ENCODE measurements at regions not wholly inside any gene's neighbourhood (a gene's known extent, or its start where the extent isn't known, plus 50 kb on each side); places are given as distances from the start of the nearest gene placed in this dataset.

- no peaks in the 10 kb centered on the region for H3K36me3 ChIP-seq (ENCODE audit: control insufficient read depth in 5 of 5, insufficient read depth in 5 of 5, low read length in 5 of 5)
- no peak overlapping the region for H3K27ac ChIP-seq (ENCODE audit: low read depth, low read length)
- no peaks in the 10 kb centered on the region for H3K4me1 ChIP-seq (ENCODE audit: control insufficient read depth in 5 of 5, insufficient read depth in 5 of 5, low read length in 5 of 5)
- H3K9ac ChIP-seq (ENCODE audit: low read length in 5 of 5): no peak overlapping the region
- H3K4me3 ChIP-seq (ENCODE audit: low read depth in 1 of 5, low read length in 5 of 5): no peak overlapping the region
- H3K27me3 ChIP-seq (ENCODE audit: control insufficient read depth in 5 of 5, insufficient read depth in 4 of 5, low read length in 5 of 5): no peaks in the 10 kb centered on the region
- H3K9me3 ChIP-seq (ENCODE audit: control insufficient read depth in 5 of 5, low read length in 5 of 5): no peaks in the 10 kb centered on the region
Observed at GRCh38 chr10:81104494-81104893, 566.8 kb downstream of the SH2D4B start.

GRCh38 chr10:81108516-81109199, 571.0 kb downstream of the SH2D4B start:
- Histone ChIP-seq H3K4me1 (ENCODE audit: control insufficient read depth in 5 of 5, insufficient read depth in 5 of 5, low read length in 5 of 5) (no peaks in the 10 kb centered on the region), H3K36me3 (ENCODE audit: control insufficient read depth in 5 of 5, insufficient read depth in 5 of 5, low read length in 5 of 5) (no peaks in the 10 kb centered on the region), H3K27ac (ENCODE audit: low read depth, low read length) (no peak overlapping the region), H3K4me3 (ENCODE audit: low read depth in 1 of 5, low read length in 5 of 5) (no peak overlapping the region), H3K9me3 (ENCODE audit: control insufficient read depth in 5 of 5, low read length in 5 of 5) (no peaks in the 10 kb centered on the region), H3K27me3 (ENCODE audit: control insufficient read depth in 5 of 5, insufficient read depth in 4 of 5, low read length in 5 of 5) (no peaks in the 10 kb centered on the region), H3K9ac (ENCODE audit: low read length in 5 of 5) (no peak overlapping the region)

- Histone ChIP-seq H3K9ac (ENCODE audit: low read length in 5 of 5) (no peak overlapping the region), H3K27ac (ENCODE audit: low read depth, low read length) (no peak overlapping the region), H3K27me3 (ENCODE audit: control insufficient read depth in 5 of 5, insufficient read depth in 4 of 5, low read length in 5 of 5) (no peaks in the 10 kb centered on the region), H3K4me3 (ENCODE audit: low read depth in 1 of 5, low read length in 5 of 5) (no peak overlapping the region), H3K9me3 (ENCODE audit: control insufficient read depth in 5 of 5, low read length in 5 of 5) (no peaks in the 10 kb centered on the region), H3K36me3 (ENCODE audit: control insufficient read depth in 5 of 5, insufficient read depth in 5 of 5, low read length in 5 of 5) (no peaks in the 10 kb centered on the region), H3K4me1 (ENCODE audit: control insufficient read depth in 5 of 5, insufficient read depth in 5 of 5, low read length in 5 of 5) (no peaks in the 10 kb centered on the region)
Observed at GRCh38 chr10:81109200-81109752, 571.6 kb downstream of the SH2D4B start.

GRCh38 chr10:81116201-81116600, 578.5 kb downstream of the SH2D4B start:
- H3K36me3 ChIP-seq (ENCODE audit: control insufficient read depth in 5 of 5, insufficient read depth in 5 of 5, low read length in 5 of 5): no peaks in the 10 kb centered on the region
- no peak overlapping the region for H3K4me3 ChIP-seq (ENCODE audit: low read depth in 1 of 5, low read length in 5 of 5)
- no peak overlapping the region for H3K9ac ChIP-seq (ENCODE audit: low read length in 5 of 5)
- no peak overlapping the region for H3K27ac ChIP-seq (ENCODE audit: low read depth, low read length)
- no peaks in the 10 kb centered on the region for H3K4me1 ChIP-seq (ENCODE audit: control insufficient read depth in 5 of 5, insufficient read depth in 5 of 5, low read length in 5 of 5)
- no peaks in the 10 kb centered on the region for H3K27me3 ChIP-seq (ENCODE audit: control insufficient read depth in 5 of 5, insufficient read depth in 4 of 5, low read length in 5 of 5)
- H3K9me3 ChIP-seq (ENCODE audit: control insufficient read depth in 5 of 5, low read length in 5 of 5): no peaks in the 10 kb centered on the region

GRCh38 chr10:81116990-81117389, 579.3 kb downstream of the SH2D4B start:
- H3K27ac ChIP-seq (ENCODE audit: low read depth, low read length): no peak overlapping the region
- H3K9ac ChIP-seq (ENCODE audit: low read length in 5 of 5): no peak overlapping the region
- H3K4me3 ChIP-seq (ENCODE audit: low read depth in 1 of 5, low read length in 5 of 5): no peak overlapping the region
- no peaks in the 10 kb centered on the region for H3K36me3 ChIP-seq (ENCODE audit: control insufficient read depth in 5 of 5, insufficient read depth in 5 of 5, low read length in 5 of 5)
- no peaks in the 10 kb centered on the region for H3K9me3 ChIP-seq (ENCODE audit: control insufficient read depth in 5 of 5, low read length in 5 of 5)
- H3K27me3 ChIP-seq (ENCODE audit: control insufficient read depth in 5 of 5, insufficient read depth in 4 of 5, low read length in 5 of 5): no peaks in the 10 kb centered on the region
- no peaks in the 10 kb centered on the region for H3K4me1 ChIP-seq (ENCODE audit: control insufficient read depth in 5 of 5, insufficient read depth in 5 of 5, low read length in 5 of 5)

- no peaks in the 10 kb centered on the region for H3K4me1 ChIP-seq (ENCODE audit: control insufficient read depth in 5 of 5, insufficient read depth in 5 of 5, low read length in 5 of 5)
- H3K27ac ChIP-seq (ENCODE audit: low read depth, low read length): no peak overlapping the region
- no peaks in the 10 kb centered on the region for H3K27me3 ChIP-seq (ENCODE audit: control insufficient read depth in 5 of 5, insufficient read depth in 4 of 5, low read length in 5 of 5)
- H3K36me3 ChIP-seq (ENCODE audit: control insufficient read depth in 5 of 5, insufficient read depth in 5 of 5, low read length in 5 of 5): no peaks in the 10 kb centered on the region
- no peak overlapping the region for H3K4me3 ChIP-seq (ENCODE audit: low read depth in 1 of 5, low read length in 5 of 5)
- no peak overlapping the region for H3K9ac ChIP-seq (ENCODE audit: low read length in 5 of 5)
- no peaks in the 10 kb centered on the region for H3K9me3 ChIP-seq (ENCODE audit: control insufficient read depth in 5 of 5, low read length in 5 of 5)
Observed at GRCh38 chr10:81127931-81128330, 590.2 kb downstream of the SH2D4B start.

GRCh38 chr10:81130014-81130413, 592.3 kb downstream of the SH2D4B start:
- Histone ChIP-seq H3K4me3 (ENCODE audit: low read depth in 1 of 5, low read length in 5 of 5) (no peak overlapping the region), H3K36me3 (ENCODE audit: control insufficient read depth in 5 of 5, insufficient read depth in 5 of 5, low read length in 5 of 5) (no peaks in the 10 kb centered on the region), H3K9ac (ENCODE audit: low read length in 5 of 5) (no peak overlapping the region), H3K27ac (ENCODE audit: low read depth, low read length) (no peak overlapping the region), H3K27me3 (ENCODE audit: control insufficient read depth in 5 of 5, insufficient read depth in 4 of 5, low read length in 5 of 5) (no peaks in the 10 kb centered on the region), H3K4me1 (ENCODE audit: control insufficient read depth in 5 of 5, insufficient read depth in 5 of 5, low read length in 5 of 5) (no peaks in the 10 kb centered on the region), H3K9me3 (ENCODE audit: control insufficient read depth in 5 of 5, low read length in 5 of 5) (no peaks in the 10 kb centered on the region)

GRCh38 chr10:81135851-81136250, 598.1 kb downstream of the SH2D4B start:
- H3K4me3 ChIP-seq (ENCODE audit: low read depth in 1 of 5, low read length in 5 of 5): no peak overlapping the region
- H3K9me3 ChIP-seq (ENCODE audit: control insufficient read depth in 5 of 5, low read length in 5 of 5): peaks cover 0 to 4% (median 0%) of the 10 kb centered on the region in 5 donors
- H3K27ac ChIP-seq (ENCODE audit: low read depth, low read length): no peak overlapping the region
- H3K27me3 ChIP-seq (ENCODE audit: control insufficient read depth in 5 of 5, insufficient read depth in 4 of 5, low read length in 5 of 5): no peaks in the 10 kb centered on the region
- H3K36me3 ChIP-seq (ENCODE audit: control insufficient read depth in 5 of 5, insufficient read depth in 5 of 5, low read length in 5 of 5): no peaks in the 10 kb centered on the region
- H3K9ac ChIP-seq (ENCODE audit: low read length in 5 of 5): no peak overlapping the region
- no peaks in the 10 kb centered on the region for H3K4me1 ChIP-seq (ENCODE audit: control insufficient read depth in 5 of 5, insufficient read depth in 5 of 5, low read length in 5 of 5)

GRCh38 chr10:81136261-81136660, 598.6 kb downstream of the SH2D4B start:
- Histone ChIP-seq H3K27ac (ENCODE audit: low read depth, low read length) (no peak overlapping the region), H3K9me3 (ENCODE audit: control insufficient read depth in 5 of 5, low read length in 5 of 5) (peaks cover 0 to 4% (median 0%) of the 10 kb centered on the region in 5 donors), H3K36me3 (ENCODE audit: control insufficient read depth in 5 of 5, insufficient read depth in 5 of 5, low read length in 5 of 5) (no peaks in the 10 kb centered on the region), H3K4me1 (ENCODE audit: control insufficient read depth in 5 of 5, insufficient read depth in 5 of 5, low read length in 5 of 5) (no peaks in the 10 kb centered on the region), H3K4me3 (ENCODE audit: low read depth in 1 of 5, low read length in 5 of 5) (no peak overlapping the region), H3K9ac (ENCODE audit: low read length in 5 of 5) (no peak overlapping the region), H3K27me3 (ENCODE audit: control insufficient read depth in 5 of 5, insufficient read depth in 4 of 5, low read length in 5 of 5) (no peaks in the 10 kb centered on the region)

- no peak overlapping the region for H3K27ac ChIP-seq (ENCODE audit: low read depth, low read length)
- H3K4me1 ChIP-seq (ENCODE audit: control insufficient read depth in 5 of 5, insufficient read depth in 5 of 5, low read length in 5 of 5): peaks cover 0 to 5% (median 0%) of the 10 kb centered on the region in 5 donors
- no peaks in the 10 kb centered on the region for H3K9me3 ChIP-seq (ENCODE audit: control insufficient read depth in 5 of 5, low read length in 5 of 5)
- no peak overlapping the region for H3K4me3 ChIP-seq (ENCODE audit: low read depth in 1 of 5, low read length in 5 of 5)
- H3K27me3 ChIP-seq (ENCODE audit: control insufficient read depth in 5 of 5, insufficient read depth in 4 of 5, low read length in 5 of 5): no peaks in the 10 kb centered on the region
- H3K36me3 ChIP-seq (ENCODE audit: control insufficient read depth in 5 of 5, insufficient read depth in 5 of 5, low read length in 5 of 5): no peaks in the 10 kb centered on the region
- no peak overlapping the region for H3K9ac ChIP-seq (ENCODE audit: low read length in 5 of 5)
Observed at GRCh38 chr10:81145975-81146374, 608.3 kb downstream of the SH2D4B start.

Measured in subcutaneous abdominal adipose tissue (tissue), 5 donors.